Transverse colon (tissue), 4 donors: ENCODE measurements at regions not wholly inside any gene's neighbourhood (a gene's known extent, or its start where the extent isn't known, plus 50 kb on each side); places are given as distances from the start of the nearest gene placed in this dataset.

ENCODE experiments used
- DNase-seq: peaks from one replicate; pipeline ENCODE4 v3.0.0-alpha.2; 2019
- H3K27ac ChIP-seq, 4 donors: fragments of 200-600 bp; sonication (generic); 2 replicates each; pipeline ENCODE4 v1.5.1; 2016 to 2018; ENCODE audit warnings: inconsistent platforms in 4 of 4
- H3K27me3 ChIP-seq: fragments of 200-600 bp; sonication (generic); 2 replicates; pipeline ENCODE4 v1.5.1; 2017; ENCODE audit warnings: inconsistent platforms
- H3K36me3 ChIP-seq, 4 donors: fragments of 200-600 bp; sonication (generic); 2 replicates each; pipeline ENCODE4 v1.5.1; 2017 to 2019; ENCODE audit warnings: inconsistent platforms in 4 of 4
- H3K4me1 ChIP-seq, 4 donors: fragments of 200-600 bp; sonication (generic); 2 replicates each; pipeline ENCODE4 v1.5.1; 2017 to 2020; ENCODE audit warnings: inconsistent platforms in 4 of 4
- H3K4me3 ChIP-seq, 4 donors: fragments of 200-600 bp; sonication (generic); 1 replicate in 1 of 4; 2 replicates in 3 of 4; pipeline versions ENCODE4 v1.5.1 to v1.6.1; 2017 to 2019; ENCODE audit warnings: inconsistent platforms in 4 of 4
- H3K9me3 ChIP-seq, 2 donors: fragments of 200-600 bp; sonication (generic); 2 replicates each; pipeline ENCODE4 v1.5.1; 2017 to 2019; ENCODE audit warnings: inconsistent platforms in 2 of 2
- CTCF ChIP-seq, 5 experiments: fragments of 200-600 bp in 3 of 5; fragments of 450-650 bp in 2 of 5; sonication (generic) in 3 of 5; IDR thresholded peaks; 1 replicate in 2 of 5; 2 replicates in 3 of 5; pipeline ENCODE4 v1.5.1; 2016 to 2017; ENCODE audit warnings: antibody characterized with exemption in 5 of 5, inconsistent platforms in 3 of 5, mild to moderate bottlenecking in 2 of 5, moderate library complexity in 1 of 5
- EP300 ChIP-seq: sonication (generic); formaldehyde crosslinking; IDR thresholded peaks from one replicate; pipeline ENCODE4 v1.6.1; 2017; ENCODE audit warnings: antibody characterized with exemption, low read depth
- POLR2A ChIP-seq: fragments of 450-650 bp; IDR thresholded peaks from one replicate; pipeline ENCODE4 v1.6.1; 2016; ENCODE audit warnings: antibody characterized with exemption, mild to moderate bottlenecking, moderate library complexity
- POLR2AphosphoS5 ChIP-seq, 3 donors: sonication (generic); formaldehyde crosslinking; IDR thresholded peaks; one replicate each; pipeline ENCODE4 v1.6.1; 2016; ENCODE audit warnings: antibody characterized with exemption in 3 of 3
- WGBS, 2 donors: methylation state at CpG; one replicate each; pipeline ENCODE4 v1.1.5; 2018; ENCODE audit warnings: low coverage in 1 of 2; 5-methylcytosine and 5-hydroxymethylcytosine counted together
- in situ Hi-C, 4 donors: fragments of 200-750 bp; cut with MboI; loops; one replicate each; pipeline versions ENCODE4 v1.15.0 to v1.15.1; 2017; ENCODE audit warnings: low sequenced_read_pairs in 3 of 4, low pct_ligation_motif_present in 1 of 4, low pct_unique_long_range_greater_than_20kb in 1 of 4
- intact Hi-C: fragments of 100-400 bp; cut with DNase I; formaldehyde crosslinking; loops from one replicate; pipeline ENCODE4 v1.15.1; 2023; ENCODE audit warnings: low total_unique reads

- Histone ChIP-seq H3K27me3 (no peaks in the 10 kb centered on the region), H3K4me1 (no peaks in the 10 kb centered on the region), H3K9me3 (no peaks in the 10 kb centered on the region), H3K36me3 (no peaks in the 10 kb centered on the region), H3K27ac (no peak overlapping the region), H3K4me3 (no peak overlapping the region)
- intact Hi-C loops, result no loop called here
- TF ChIP-seq CTCF (IDR thresholded peaks at IDR 0.05) (no peak), POLR2A (no peak), EP300 (no peak), POLR2AphosphoS5 (IDR thresholded peaks at IDR 0.05) (no peak)
- WGBS, 2 donors, result 58 to 63% methylated on average over 3 of the region's 3 CpGs
- no peak for DNase-seq
- in situ Hi-C loops, result no loop called here
Observed at GRCh38 chr5:18553269-18553668, 919.0 kb downstream of the TAF11L14 start.

- no peak overlapping the region for H3K27ac ChIP-seq
- 93 to 98% methylated on average over 1 of the region's 1 CpG for WGBS, 2 donors
Observed at GRCh38 chr5:18560602-18561001, 926.3 kb downstream of the TAF11L14 start.

GRCh38 chr5:18563853-18564252 is 929.6 kb downstream of the TAF11L14 start:
- no peak for DNase-seq
- H3K36me3 ChIP-seq, result no peaks in the 10 kb centered on the region
- no peaks in the 10 kb centered on the region for H3K9me3 ChIP-seq
- in situ Hi-C loops, result no loop called here
- H3K4me1 ChIP-seq, result no peaks in the 10 kb centered on the region
- TF ChIP-seq POLR2AphosphoS5 (IDR thresholded peaks at IDR 0.05) (no peak), POLR2A (no peak), EP300 (no peak), CTCF (IDR thresholded peaks at IDR 0.05) (no peak)
- no peak overlapping the region for H3K4me3 ChIP-seq
- WGBS, 2 donors, result 67 to 81% methylated on average over 1 to 2 of the region's 2 CpGs
- H3K27me3 ChIP-seq, result no peaks in the 10 kb centered on the region
- no peak overlapping the region for H3K27ac ChIP-seq
- intact Hi-C loops, result no loop called here

More at GRCh38 chr5:18560602-18561001, 926.3 kb downstream of the TAF11L14 start:
- no peaks in the 10 kb centered on the region for H3K4me1 ChIP-seq
- in situ Hi-C loops (no loop called here), intact Hi-C loops (no loop called here)
- H3K9me3 ChIP-seq, result no peaks in the 10 kb centered on the region
- no peaks in the 10 kb centered on the region for H3K36me3 ChIP-seq
- H3K27me3 ChIP-seq, result no peaks in the 10 kb centered on the region
- H3K4me3 ChIP-seq, result no peak overlapping the region
- no peak for TF ChIP-seq CTCF (IDR thresholded peaks at IDR 0.05)
- no peak for TF ChIP-seq EP300
- no peak for TF ChIP-seq POLR2AphosphoS5 (IDR thresholded peaks at IDR 0.05)
- no peak for TF ChIP-seq POLR2A
- no peak for DNase-seq

GRCh38 chr5:18566671-18567070 is 932.4 kb downstream of the TAF11L14 start:
- in situ Hi-C loops, result no loop called here
- intact Hi-C loops, result no loop called here

More at GRCh38 chr5:18566671-18567070, 932.4 kb downstream of the TAF11L14 start:
- H3K36me3 ChIP-seq, result no peaks in the 10 kb centered on the region
- no peak for DNase-seq
- H3K4me3 ChIP-seq, result no peak overlapping the region
- H3K27ac ChIP-seq, result no peak overlapping the region
- TF ChIP-seq POLR2AphosphoS5 (IDR thresholded peaks at IDR 0.05), result no peak
- no peak for TF ChIP-seq CTCF (IDR thresholded peaks at IDR 0.05)
- no peak for TF ChIP-seq EP300
- no peak for TF ChIP-seq POLR2A
- H3K27me3 ChIP-seq, result no peaks in the 10 kb centered on the region
- H3K9me3 ChIP-seq, result no peaks in the 10 kb centered on the region
- H3K4me1 ChIP-seq, result no peaks in the 10 kb centered on the region
